ENCODE measurements at regions not wholly inside any gene's neighbourhood (a gene's known extent, or its start where the extent isn't known, plus 50 kb on each side); places are given as distances from the start of the nearest gene placed in this dataset.

DNA sequence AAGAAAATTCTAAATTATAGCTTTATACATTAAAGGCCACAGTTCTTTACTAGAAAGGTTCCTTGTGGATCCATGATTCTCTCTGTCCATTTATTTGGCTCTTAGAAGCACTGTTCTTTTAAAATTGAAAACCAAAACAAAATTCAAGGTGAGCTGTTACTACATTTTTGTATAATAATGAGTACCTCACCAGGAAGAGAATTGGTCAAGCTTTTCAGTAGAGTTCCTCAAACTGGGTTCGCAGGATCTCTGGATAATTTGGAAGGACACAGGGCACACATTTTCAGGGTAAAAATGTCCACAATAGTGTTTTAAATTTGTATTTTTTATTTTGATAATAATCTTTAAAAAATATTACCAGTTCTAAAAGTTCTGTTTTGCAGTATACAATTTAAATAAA is 93.0 kb downstream of the PPP1R3A start:
- no peak for DNase-seq (ENCODE audit: low read depth in 3 of 3)

DNA sequence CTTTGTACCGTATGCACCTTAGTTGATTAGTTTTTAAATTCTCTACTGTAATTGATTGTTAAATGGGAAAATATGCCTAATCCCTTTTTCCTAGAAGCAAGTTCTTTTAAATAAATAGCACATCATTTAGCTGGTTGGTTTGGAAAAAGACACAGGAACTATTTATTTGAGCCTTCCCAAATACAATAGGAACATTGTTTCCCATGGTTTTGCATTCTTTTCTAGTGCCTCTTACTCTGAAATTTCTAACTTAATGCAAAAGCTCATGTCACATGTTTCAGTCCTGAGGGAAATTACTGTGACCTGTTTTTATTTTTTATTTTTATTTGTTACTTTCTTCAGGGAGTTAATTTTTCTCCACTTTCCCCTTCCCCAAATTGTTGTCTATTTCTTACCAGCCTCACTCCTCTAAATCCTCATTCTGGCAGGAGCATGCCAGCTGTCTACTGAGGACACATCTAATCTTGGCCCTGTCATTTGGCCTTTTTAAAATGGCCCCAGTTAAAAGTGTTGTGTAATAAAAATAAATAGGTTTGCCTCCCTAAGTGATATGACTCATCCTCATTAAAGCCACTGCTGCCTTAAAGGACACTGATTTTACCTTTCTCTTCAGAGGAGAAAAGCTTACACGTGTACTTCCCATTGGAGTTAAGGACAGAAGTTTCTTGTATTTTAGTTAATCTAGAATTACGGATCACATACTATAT is 94.5 kb downstream of the PPP1R3A start:
- DNase-seq (ENCODE audit: low read depth in 3 of 3), result no peak

DNA sequence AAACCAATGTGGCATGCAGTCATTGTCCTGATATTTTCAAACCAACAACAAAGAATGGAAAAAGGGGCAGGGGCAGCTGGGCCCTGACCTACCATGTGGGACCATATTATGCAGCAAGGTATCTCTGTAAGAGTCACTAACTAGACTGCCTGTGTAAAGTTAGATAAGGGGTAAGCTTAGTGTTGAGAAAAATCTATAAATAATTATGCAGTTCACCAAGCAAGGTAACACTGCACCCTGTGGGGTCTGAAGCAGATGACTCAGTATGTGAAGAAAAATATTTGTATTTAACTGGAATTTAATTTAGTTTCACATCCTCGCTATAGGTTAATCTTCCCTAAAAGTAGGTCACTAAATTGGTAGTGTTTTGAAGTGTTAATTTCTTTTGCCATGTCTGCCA is 99.3 kb downstream of the PPP1R3A start:
- no peak for DNase-seq (ENCODE audit: low read depth in 3 of 3)

DNA sequence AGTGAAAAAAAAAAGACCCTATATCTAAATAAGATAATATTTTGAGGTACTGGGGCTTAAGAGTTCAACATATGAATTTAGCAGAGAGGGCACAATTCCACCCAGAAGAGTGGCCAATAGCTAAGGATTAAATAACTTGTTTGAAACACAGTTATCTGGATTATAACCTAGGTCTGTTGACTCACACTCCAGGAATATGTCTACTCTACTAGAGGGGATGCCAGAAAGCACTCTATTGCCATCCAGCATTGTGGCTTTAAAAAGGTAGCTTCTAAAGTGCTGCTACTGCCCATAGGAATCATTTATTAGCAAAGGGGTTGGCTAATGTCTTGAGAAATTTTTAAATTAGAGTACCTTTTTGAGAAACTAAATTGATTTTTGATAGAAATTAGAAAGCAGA is 102.2 kb downstream of the PPP1R3A start:
- DNase-seq (ENCODE audit: low read depth in 3 of 3), result no peak

DNA sequence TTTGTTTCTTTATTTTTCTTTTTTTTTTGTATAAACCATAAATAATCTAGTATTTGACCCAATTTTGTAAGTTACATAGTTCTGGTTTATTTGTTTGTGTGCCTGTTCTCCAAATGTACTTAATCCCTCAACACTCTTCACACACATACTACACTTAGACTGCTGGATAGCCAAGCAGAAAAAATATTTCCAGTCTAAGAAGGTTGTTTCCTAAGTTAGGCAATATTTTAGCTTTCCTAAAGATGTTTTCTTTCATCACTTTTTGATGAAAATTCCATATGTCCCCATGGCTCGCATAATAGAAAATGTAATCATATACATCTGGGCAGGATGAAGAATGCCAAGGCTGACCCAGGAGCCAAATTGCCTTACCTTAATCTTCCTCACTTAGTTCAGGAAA is 105.3 kb downstream of the PPP1R3A start:
- DNase-seq (ENCODE audit: low read depth in 3 of 3), result no peak

DNA sequence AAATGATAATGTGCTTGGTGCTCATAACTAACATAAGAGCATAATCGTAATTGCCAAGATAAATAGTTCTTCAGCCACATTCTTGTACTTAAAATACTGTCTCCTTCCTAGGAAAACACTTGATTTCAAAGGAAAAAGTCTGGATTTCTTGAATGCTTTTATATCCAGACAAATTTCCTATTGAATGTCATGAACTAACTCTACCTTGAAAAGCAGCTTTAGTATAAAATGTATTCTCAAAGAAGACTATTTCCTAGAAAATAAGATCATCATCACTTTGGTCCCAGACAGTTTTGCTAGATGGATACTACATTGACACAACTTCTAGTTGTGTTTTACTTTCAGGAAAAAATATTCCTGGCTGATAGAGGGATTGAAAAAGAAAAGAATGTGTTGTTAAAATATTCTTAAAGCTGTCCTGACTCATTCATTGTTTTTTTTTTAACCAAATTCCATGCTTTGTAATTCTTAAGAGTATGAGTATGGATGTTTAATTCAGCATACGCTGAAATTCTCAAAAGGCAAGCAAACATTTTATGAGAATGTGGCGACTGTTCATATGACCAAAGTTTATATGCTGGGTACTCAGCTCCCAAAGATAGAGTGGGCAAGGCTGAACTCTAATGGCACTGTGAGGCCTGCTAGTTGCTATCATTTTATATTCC is 106.1 kb downstream of the PPP1R3A start:
- DNase-seq (ENCODE audit: low read depth in 3 of 3), result no peak

DNA sequence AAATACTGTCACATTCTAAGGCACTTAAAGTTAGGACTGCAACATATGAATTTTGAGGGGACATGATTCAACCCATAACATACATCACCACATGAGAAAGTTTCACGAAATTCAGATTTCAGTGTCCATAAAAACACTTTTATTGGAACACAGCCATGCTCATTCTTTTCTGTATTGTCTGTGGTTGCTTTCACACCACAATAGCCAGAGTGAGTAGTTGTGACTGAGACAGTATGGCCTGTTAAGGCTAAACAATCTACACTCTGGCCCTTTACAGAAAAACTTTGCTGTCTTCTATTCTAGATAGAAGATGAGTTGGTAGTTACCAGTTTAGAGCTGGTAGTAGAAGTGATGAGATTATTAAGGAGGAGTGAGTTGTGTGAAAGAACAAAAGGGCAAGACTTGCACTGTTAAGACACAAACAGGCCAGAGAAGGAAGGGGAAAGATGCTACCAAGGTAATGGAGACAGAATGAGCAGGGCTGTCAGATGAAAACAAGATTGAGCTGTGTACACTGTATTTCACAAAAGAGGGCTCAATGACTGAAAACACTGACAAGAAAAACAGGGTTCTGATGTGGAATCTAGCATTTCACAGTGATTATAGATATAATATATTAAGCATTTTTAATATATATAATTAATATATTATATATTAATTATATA is 108.6 kb downstream of the PPP1R3A start:
- no peak for DNase-seq (ENCODE audit: low read depth in 3 of 3)

DNA sequence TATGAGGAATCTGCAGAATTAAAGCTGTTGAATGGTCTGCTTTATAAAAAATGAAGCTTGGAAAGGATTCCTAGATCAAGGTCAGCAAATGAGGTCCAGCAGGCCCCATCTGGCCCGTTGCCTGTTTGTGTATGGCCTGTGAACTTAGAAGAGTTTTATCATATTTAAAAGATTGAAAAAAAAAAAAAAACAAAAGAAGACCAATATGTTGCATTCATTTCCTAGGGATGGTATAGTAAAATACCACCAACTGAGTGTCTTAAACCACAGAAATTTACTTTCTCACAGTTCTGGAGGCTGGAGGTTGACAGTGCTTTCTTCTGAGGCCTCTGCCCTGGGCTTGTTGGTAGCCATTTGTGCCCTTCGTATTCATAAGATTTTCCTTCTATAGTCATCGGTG is 109.2 kb downstream of the PPP1R3A start:
- no peak for DNase-seq (ENCODE audit: low read depth in 3 of 3)

DNA sequence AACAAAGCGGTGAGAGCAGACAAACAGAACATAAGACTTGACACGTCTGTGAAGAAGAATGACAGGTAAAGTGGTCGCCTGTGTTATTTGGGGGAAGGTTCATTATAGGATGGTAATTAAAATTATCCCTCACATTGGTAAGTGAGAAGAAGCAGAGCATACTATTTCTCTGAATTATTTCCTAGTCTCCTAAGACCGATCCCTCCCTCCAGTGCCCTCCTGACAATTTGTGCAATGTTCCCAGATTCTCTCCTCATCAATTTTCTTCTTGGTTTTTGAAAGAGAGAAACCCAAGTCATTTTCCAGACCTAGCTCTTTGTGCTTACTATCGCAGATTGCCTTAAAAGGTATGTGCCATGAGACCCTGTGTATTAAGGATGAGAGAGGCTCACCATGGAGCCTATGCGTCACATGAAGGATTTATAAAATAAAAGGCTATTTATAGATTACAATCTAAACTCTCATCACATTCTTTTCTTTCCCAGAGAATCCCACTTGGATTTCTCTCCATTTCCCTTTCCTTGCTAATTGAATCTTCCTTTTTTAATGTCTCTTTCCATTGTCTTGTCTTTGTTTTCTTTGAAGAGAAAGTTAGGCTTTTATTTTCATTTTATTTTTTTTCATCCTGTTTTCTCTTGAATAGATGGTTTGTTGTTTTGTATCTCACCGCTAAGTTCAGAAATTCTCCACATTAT is 112.0 kb downstream of the PPP1R3A start:
- no peak for DNase-seq (ENCODE audit: low read depth in 3 of 3)

DNA sequence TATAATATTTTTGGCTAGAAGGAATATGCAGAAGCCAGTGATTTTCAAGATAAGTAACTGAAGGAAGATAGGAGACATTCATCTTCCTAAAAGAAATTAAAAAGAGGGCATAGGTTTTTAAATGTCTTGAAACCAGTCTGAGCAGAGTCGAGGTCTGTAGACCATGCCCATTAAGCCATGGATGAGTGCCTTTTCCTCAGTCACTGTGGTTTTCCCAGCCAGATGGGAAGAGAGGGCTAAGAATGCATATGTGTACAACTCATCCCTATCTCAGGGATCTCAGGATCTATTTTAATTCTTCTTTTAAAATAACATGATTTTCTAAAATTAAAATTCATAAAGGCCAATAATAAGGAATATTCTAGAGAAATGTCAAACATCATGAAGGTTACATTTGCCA is 112.8 kb downstream of the PPP1R3A start:
- no peak for DNase-seq (ENCODE audit: low read depth in 3 of 3)

DNA sequence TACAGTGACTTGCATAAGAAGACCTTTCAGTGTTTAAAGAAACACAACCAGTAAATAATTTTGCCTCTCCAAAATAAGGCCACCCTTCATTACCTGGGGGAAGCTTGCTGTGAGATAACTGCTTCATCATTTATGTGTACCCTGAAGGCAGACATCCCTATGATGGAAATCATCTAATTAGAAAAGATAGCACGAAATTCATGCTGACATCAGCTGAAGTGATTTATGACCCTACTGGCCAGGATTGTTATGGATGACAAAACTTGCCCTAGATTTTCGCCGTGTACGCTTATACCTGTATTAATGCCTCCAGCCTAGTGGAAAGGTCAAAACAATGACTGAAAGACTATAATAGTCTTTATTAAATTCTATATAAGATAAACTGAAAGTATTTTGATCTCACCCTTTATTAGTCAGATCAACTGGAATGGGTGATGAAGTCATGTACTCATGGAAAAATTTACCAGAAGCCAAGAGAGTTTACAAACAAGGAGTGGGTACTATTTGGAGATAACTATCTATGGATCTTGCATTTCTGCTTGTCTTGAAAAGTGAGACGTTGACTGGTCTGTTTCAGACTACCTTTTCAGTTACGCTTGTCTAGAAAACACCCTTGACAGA is 114.2 kb downstream of the PPP1R3A start:
- DNase-seq (ENCODE audit: low read depth in 3 of 3), result no peak

DNA sequence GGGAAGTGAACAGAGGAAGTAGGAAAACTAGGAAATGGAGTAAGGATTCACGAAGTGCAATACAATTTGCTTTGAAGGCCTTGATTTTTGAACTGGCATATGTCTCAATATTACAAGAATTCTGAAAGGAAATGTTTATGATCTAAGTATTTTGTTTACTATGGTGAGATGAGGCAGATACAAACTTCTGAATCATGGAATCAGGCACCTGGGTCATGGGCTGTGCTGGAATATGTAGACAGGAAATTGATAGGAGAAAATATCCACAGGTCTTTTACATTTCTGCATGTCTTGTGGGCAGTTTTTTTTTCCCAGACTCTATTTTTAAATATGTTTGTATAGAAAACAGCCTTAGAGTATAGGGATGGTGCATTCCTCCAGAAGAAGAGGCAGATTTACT is 117.1 kb downstream of the PPP1R3A start:
- no peak for DNase-seq (ENCODE audit: low read depth in 3 of 3)

DNA sequence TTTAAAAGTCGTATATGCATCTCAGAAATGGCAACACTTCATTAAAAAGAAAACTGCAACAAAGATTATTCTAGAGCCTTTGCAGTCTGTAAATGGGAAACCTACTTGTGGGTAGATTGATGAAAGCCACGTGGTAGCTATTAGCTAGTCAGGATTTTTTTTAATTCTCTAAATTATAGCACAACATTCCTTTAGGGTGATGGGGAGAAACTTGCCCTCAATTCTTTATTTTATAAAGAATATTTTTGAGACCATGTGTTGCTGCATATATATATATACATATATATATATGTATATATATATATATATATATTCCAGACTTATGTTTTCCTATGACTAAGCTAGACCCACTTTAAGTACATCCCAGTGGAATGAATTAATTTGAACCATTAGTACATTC is 118.0 kb downstream of the PPP1R3A start:
- DNase-seq (ENCODE audit: low read depth in 3 of 3), result no peak

DNA sequence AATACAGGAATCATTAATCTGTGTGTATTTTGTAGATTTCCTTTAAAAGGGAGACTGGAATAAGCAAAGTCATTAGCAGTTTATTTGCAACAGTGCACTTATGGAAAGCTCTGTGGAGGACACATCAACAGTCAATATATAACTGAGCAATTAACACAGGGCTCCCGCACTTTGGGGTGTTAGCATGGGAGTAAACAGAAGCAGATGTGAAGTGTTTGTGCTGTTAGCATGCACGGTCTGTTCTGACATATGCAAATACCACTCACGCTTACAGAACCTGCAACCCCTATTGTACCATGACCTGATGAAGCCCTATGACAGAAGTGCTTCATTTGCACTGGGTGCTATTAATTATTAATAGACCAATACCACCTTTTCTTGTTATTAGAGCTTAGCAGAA is 118.9 kb downstream of the PPP1R3A start:
- DNase-seq (ENCODE audit: low read depth in 3 of 3), result no peak

DNA sequence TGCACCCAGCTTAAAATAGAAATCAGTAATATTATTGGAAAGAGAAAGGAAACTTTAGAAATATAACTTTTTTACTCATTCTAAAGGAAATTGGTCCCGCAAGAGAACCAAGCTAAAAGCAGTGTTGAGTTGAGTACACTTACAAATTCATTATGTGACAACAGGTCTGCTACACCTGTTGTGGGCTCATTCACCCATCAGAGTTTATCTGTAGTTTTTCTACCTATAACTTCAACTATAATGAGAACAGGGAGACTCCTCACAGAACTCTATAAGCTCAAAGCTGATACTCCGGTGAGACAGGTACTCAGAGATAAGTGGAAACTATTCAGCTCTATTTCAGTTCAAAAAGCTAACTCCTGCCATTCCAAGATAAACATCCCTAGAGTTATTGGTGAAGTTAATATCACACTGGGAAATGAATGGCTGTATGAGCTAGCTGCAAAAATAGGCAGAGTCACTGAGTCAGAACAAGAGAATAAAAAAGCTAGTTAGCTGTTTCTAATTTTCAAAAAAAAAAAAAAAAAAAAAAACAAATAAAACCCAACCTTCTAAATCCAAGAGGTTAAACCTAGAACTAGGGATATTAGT is 121.3 kb downstream of the PPP1R3A start:
- no peak for DNase-seq (ENCODE audit: low read depth in 3 of 3)

DNA sequence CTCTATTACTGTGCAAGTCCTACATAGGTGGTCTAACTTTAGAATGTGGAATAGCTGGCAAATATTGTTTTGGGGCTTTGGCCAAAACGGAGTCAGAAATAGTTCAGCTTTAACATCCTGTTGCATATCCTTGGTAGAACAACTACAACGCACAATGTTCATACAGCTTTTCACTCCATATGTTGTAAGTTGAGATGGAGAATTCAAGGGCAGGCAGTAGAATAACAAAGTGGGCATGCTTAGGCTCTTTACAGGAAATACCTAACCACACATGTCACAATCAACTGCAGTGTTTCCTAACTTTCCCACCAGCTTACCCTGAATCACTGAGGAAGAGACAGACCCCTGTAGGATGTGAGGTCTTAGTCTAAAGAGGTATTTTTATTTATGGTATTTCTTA is 122.3 kb downstream of the PPP1R3A start:
- no peak for DNase-seq (ENCODE audit: low read depth in 3 of 3)

DNA sequence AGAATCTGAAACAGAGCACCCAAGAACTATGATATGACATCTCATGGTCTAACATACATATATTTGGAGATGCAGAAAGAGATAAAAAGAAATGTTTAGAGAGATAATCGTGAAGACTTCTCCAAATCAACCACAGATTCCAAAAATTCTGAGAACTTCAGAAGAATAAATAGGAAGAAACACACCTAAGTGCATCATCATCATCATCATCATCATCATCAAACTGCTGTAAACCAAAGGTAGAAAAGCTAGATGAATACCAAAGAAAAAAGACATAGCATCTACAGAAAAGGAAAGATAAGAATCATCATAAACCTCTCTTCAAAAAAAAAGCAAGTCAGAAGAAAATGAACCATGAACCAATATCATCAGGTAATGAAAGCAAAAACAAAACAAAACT is 124.2 kb downstream of the PPP1R3A start:
- no peak for DNase-seq (ENCODE audit: low read depth in 3 of 3)

DNA sequence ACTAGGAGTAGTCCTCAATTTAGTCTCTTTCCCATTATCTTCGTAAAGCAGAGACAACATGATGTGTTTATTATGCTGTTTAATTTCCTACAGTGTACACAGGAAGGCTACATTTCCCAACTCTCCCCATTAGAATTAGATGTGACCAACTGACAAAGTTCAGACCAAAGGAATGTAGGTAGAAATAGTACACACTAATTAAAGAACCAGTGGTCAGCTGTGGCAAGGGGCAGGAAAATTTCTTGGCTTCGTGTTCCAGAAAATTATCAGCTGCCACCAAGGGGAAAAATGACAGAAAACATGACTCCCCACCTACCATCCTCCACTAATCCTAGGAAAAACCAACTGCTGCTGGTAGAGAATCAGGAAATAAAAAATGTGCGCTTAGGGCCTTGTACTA is 125.6 kb downstream of the PPP1R3A start:
- DNase-seq (ENCODE audit: low read depth in 3 of 3), result no peak

DNA sequence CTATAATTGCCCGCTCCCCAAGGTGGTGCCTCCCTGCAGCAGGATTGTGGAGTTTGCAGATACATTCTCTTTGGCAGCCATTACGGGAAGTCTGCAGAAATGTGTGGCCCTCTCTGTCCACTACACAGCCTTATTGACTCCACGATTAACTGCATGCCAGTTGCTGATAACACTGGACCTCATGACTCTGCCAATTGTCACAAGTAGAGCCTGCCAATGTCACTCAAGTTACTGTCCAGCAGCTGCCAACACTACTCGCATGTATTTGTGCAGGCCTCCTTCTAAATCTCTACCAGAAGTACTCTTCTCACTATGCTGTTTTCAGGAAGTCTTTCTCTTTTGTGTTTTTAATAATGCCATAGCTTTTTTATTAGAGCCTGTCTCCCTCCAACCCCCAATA is 128.8 kb downstream of the PPP1R3A start:
- no peak for DNase-seq (ENCODE audit: low read depth in 3 of 3)

DNA sequence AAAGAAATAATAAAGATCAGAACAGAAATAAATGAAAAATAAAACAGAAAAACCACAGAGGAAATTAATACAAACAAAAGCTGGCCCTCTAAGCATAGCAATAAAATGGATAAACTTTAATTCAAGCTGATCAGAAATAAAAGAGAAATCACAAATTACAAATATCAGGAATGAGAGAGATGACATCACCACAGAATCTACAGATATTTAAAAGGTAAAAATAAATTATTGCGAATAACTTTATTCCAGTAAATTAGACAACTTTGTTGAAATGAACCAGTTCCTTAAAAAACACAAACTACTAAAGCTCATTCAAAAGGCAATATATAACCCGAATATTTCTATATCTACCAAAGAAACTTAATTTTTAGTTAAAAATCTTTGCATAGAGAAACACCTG is 131.7 kb downstream of the PPP1R3A start:
- DNase-seq (ENCODE audit: low read depth in 3 of 3), result no peak

DNA sequence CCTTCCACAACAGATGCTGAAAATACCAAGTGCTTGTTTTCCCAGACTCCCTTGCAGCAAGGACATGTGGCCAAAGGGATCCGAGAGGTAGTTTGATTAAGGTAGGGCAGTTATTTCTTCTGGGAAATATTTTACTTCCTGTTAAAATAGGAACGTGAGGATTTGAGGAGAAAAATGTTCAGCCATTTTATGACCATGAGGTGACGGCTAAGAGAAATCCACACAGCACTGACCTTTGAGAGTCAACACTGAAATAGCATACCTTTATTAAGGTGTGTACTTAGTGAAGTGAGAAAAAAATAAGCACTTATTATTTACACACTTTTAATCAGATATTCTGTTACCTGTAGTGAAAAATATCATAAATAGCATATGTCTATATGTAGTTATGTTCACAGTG is 133.9 kb downstream of the PPP1R3A start:
- no peak for DNase-seq (ENCODE audit: low read depth in 3 of 3)

DNA sequence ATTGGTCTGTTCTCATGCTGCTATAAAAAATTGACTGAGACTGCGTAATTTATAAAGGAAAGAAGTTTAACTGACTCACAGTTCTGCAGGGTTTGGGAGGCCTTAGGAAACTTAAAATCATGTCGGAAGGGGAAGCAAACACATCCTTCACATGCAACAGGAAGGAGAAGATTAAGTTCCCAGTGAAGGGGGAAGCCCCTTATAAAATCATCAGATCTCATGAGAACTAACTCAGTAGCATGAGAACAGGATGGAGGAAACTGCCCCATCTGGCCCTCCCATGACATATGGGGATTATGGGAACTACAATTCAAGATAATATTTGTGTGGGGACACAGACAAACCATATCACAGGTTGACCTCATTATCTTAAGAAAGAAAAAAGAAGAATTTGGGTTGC is 134.5 kb downstream of the PPP1R3A start:
- DNase-seq (ENCODE audit: low read depth in 3 of 3), result no peak
